Thoracic aorta (tissue), 2 donors: ENCODE measurements at regions not wholly inside any gene's neighbourhood (a gene's known extent, or its start where the extent isn't known, plus 50 kb on each side); places are given as distances from the start of the nearest gene placed in this dataset.

Experiments
- ATAC-seq: fragments of 150-250 bp; one replicate; pipeline ENCODE4 v1.8.0; 2017; ENCODE audit warnings: low read depth; ENCODE audit not compliant: insufficient number of reproducible peaks, low FRiP score
- DNase-seq: peaks from one replicate; pipeline ENCODE4 v3.0.0-alpha.2; 2020; ENCODE audit warnings: low spot score
- H3K27ac ChIP-seq, 2 donors: fragments of 200-600 bp; sonication (generic); 1 replicate in 1 of 2; 2 replicates in 1 of 2; pipeline ENCODE4 v1.5.1; 2016; ENCODE audit warnings: mild to moderate bottlenecking in 2 of 2, moderate library complexity in 2 of 2
- H3K27me3 ChIP-seq: fragments of 200-600 bp; sonication (generic); replicated peaks from 2 replicates; pipeline ENCODE4 v1.6.0; 2016; ENCODE audit warnings: mild to moderate bottlenecking; ENCODE audit not compliant: insufficient read depth
- H3K36me3 ChIP-seq: fragments of 200-600 bp; sonication (generic); one replicate; pipeline ENCODE4 v1.5.1; 2016
- H3K4me1 ChIP-seq, 2 donors: fragments of 200-600 bp; sonication (generic); 1 replicate in 1 of 2; 2 replicates in 1 of 2; pipeline versions ENCODE4 v1.5.1 to v1.6.0; 2016; ENCODE audit warnings: low read depth in 2 of 2, mild to moderate bottlenecking in 1 of 2; ENCODE audit not compliant: control insufficient read depth in 1 of 2
- H3K4me3 ChIP-seq: fragments of 200-600 bp; sonication (generic); 2 replicates; pipeline ENCODE4 v1.5.1; 2016; ENCODE audit warnings: mild to moderate bottlenecking
- H3K9me3 ChIP-seq: fragments of 200-600 bp; sonication (generic); 2 replicates; pipeline ENCODE4 v1.5.1; 2016
- TF ChIP-seq, protein P1 (sequence below): fragments of 200-600 bp; sonication (generic); IDR thresholded peaks from one replicate; pipeline ENCODE4 v1.5.1; 2019; ENCODE audit warnings: antibody characterized with exemption

- Histone ChIP-seq H3K9me3 (no peaks in the 10 kb centered on the region), H3K27me3 (no peaks in the 10 kb centered on the region), H3K4me3 (no peak overlapping the region), H3K4me1 (no peaks in the 10 kb centered on the region), H3K36me3 (no peaks in the 10 kb centered on the region), H3K27ac (no peak overlapping the region)
- TF ChIP-seq, protein P1, sequence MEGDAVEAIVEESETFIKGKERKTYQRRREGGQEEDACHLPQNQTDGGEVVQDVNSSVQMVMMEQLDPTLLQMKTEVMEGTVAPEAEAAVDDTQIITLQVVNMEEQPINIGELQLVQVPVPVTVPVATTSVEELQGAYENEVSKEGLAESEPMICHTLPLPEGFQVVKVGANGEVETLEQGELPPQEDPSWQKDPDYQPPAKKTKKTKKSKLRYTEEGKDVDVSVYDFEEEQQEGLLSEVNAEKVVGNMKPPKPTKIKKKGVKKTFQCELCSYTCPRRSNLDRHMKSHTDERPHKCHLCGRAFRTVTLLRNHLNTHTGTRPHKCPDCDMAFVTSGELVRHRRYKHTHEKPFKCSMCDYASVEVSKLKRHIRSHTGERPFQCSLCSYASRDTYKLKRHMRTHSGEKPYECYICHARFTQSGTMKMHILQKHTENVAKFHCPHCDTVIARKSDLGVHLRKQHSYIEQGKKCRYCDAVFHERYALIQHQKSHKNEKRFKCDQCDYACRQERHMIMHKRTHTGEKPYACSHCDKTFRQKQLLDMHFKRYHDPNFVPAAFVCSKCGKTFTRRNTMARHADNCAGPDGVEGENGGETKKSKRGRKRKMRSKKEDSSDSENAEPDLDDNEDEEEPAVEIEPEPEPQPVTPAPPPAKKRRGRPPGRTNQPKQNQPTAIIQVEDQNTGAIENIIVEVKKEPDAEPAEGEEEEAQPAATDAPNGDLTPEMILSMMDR = no peak
- no peak for ATAC-seq
- no peak for DNase-seq
Observed at GRCh38 chr5:104024538-104024937, 461.9 kb upstream of the NUDT12 start.

DNA sequence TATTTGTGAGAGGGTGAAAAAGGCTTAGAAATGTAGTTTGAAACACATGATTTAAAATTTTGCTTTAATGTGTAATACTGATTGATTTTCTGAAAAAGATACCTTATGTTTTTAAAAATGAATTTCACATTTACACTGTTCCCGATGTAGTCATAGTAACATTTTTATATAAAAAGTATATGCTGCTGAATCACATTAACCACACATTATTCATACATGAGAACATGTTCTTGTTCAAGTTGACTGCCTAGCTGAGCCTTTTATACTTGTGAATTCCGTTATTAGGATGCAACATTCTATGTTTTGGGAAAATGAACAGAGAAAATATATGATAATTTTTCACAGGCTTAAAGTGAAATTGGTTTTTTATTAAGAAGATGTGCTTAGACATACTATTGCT is 461.1 kb upstream of the NUDT12 start:
- Histone ChIP-seq H3K4me3 (no peak overlapping the region), H3K27ac (no peak overlapping the region), H3K27me3 (no peaks in the 10 kb centered on the region), H3K36me3 (no peaks in the 10 kb centered on the region), H3K4me1 (no peaks in the 10 kb centered on the region), H3K9me3 (no peaks in the 10 kb centered on the region)
- TF ChIP-seq, protein P1 = no peak
- DNase-seq = no peak
- ATAC-seq = no peak

DNA sequence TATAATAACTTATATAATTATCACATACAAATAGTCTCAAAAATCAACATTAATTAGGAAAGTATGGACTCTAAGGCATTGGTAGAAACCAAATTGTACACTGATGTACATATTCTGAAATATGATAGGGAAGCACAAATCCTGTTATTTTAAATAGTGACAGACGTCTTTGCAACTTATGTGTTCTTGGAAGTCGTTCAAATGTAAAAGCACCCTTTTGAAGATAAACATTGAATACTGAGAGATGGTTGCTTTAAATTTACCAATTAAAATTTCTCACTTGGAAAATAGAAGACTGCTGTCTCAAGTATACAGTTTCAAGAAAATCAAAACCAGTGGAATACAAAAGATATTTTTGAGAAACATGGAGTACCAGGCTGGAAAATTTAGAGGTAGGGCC is 457.4 kb upstream of the NUDT12 start:
- Histone ChIP-seq H3K4me1 (no peaks in the 10 kb centered on the region), H3K9me3 (peaks cover 3% of the 10 kb centered on the region), H3K4me3 (no peak overlapping the region), H3K36me3 (no peaks in the 10 kb centered on the region), H3K27me3 (no peaks in the 10 kb centered on the region), H3K27ac (no peak overlapping the region)
- ATAC-seq (no peak), DNase-seq (no peak)
- TF ChIP-seq, protein P1 = no peak

DNA sequence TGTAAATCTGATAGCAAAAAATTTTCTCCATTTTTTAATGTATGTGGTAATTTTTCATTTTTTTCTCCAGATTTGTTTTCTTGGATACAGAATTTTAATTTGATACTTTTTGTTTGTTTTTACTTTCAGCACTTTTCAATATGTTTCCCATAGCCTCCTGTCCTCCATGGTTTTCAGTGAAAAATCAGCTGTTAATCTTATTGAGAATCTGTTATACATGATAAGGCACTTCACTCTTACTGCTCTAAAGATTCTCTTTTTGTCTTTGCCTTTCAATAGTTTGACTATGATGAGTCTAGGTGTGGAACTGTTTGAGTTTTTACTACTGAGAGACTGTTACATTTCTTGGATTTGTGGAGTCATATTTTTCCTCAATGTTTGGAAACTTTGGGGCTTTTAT is 455.7 kb upstream of the NUDT12 start:
- Histone ChIP-seq H3K27ac (no peak overlapping the region), H3K4me1 (no peaks in the 10 kb centered on the region), H3K36me3 (no peaks in the 10 kb centered on the region), H3K4me3 (no peak overlapping the region), H3K9me3 (peaks cover 3% of the 10 kb centered on the region), H3K27me3 (no peaks in the 10 kb centered on the region)
- TF ChIP-seq, protein P1 = no peak
- ATAC-seq (no peak), DNase-seq (no peak)

- Histone ChIP-seq H3K4me1 (no peaks in the 10 kb centered on the region), H3K9me3 (peaks cover 3% of the 10 kb centered on the region), H3K27ac (no peak overlapping the region), H3K27me3 (no peaks in the 10 kb centered on the region), H3K4me3 (no peak overlapping the region), H3K36me3 (no peaks in the 10 kb centered on the region)
- no peak for ATAC-seq
- DNase-seq = no peak
- TF ChIP-seq, protein P1 = no peak
Observed at GRCh38 chr5:104016646-104017045, 454.1 kb upstream of the NUDT12 start.
